HG03378 (cell line): ENCODE measurements at regions not wholly inside any gene's neighbourhood (a gene's known extent, or its start where the extent isn't known, plus 50 kb on each side); places are given as distances from the start of the nearest gene placed in this dataset.

Source experiments
- ATAC-seq: cut with Tn5 transposase; IDR thresholded peaks from one replicate; pipeline ENCODE4 v1.9.1; 2021; ENCODE audit warnings: mild to moderate bottlenecking, moderate library complexity; ENCODE audit not compliant: unreplicated experiment

- ATAC-seq: no peak
Observed at GRCh38 chr20:16220826-16221225, 352.4 kb downstream of the KIF16B start.

- no peak for ATAC-seq
Observed at GRCh38 chr20:16219182-16219581, 354.1 kb downstream of the KIF16B start.

- no peak for ATAC-seq
Observed at GRCh38 chr20:16216914-16217230, 356.4 kb downstream of the KIF16B start.

GRCh38 chr20:16216227-16216913 is 356.9 kb downstream of the KIF16B start:
- ATAC-seq: no peak

- ATAC-seq: no peak
Observed at GRCh38 chr20:16215041-16215440, 358.2 kb downstream of the KIF16B start.

- ATAC-seq: no peak
Observed at GRCh38 chr20:16212790-16213189, 360.5 kb downstream of the KIF16B start.

- no peak for ATAC-seq
Observed at GRCh38 chr20:16209951-16210361, 363.3 kb downstream of the KIF16B start.

GRCh38 chr20:16209357-16209756 is 363.9 kb downstream of the KIF16B start:
- ATAC-seq: no peak

GRCh38 chr20:16208443-16208842 is 364.8 kb downstream of the KIF16B start:
- no peak for ATAC-seq

- no peak for ATAC-seq
Observed at GRCh38 chr20:16206817-16207216, 366.4 kb downstream of the KIF16B start.

- no peak for ATAC-seq
Observed at GRCh38 chr20:16205507-16205906, 367.7 kb downstream of the KIF16B start.

GRCh38 chr20:16203096-16203495 is 370.2 kb downstream of the KIF16B start:
- ATAC-seq: no peak

- ATAC-seq: no peak
Observed at GRCh38 chr20:16201191-16201590, 372.1 kb downstream of the KIF16B start.

GRCh38 chr20:16197696-16198095 is 375.6 kb downstream of the KIF16B start:
- ATAC-seq: no peak

GRCh38 chr20:16195671-16196070 is 377.6 kb downstream of the KIF16B start:
- ATAC-seq: no peak

GRCh38 chr20:16194617-16195360 is 378.5 kb downstream of the KIF16B start:
- no peak for ATAC-seq

GRCh38 chr20:16191496-16191895 is 381.8 kb downstream of the KIF16B start:
- no peak for ATAC-seq

GRCh38 chr20:16189371-16189770 is 383.9 kb downstream of the KIF16B start:
- no peak for ATAC-seq

GRCh38 chr20:16187956-16188616 is 385.2 kb downstream of the KIF16B start:
- no peak for ATAC-seq

- ATAC-seq: no peak
Observed at GRCh38 chr20:16179919-16180318, 393.3 kb downstream of the KIF16B start.

GRCh38 chr20:16179371-16179770 is 393.9 kb downstream of the KIF16B start:
- ATAC-seq: no peak

- ATAC-seq: no peak
Observed at GRCh38 chr20:16178546-16179135, 394.6 kb downstream of the KIF16B start.
